Hematopoietic multipotent progenitor cell treated with erythropoietin and hydrocortisone succinate and interleukin-3 and kit ligand, for 4 days (in vitro differentiated cells): ENCODE measurements at regions not wholly inside any gene's neighbourhood (a gene's known extent, or its start where the extent isn't known, plus 50 kb on each side); places are given as distances from the start of the nearest gene placed in this dataset.
"Not testable (repeated sequence)": the region's sequence is repeated elsewhere in the genome, so short reads cannot be mapped to it uniquely, and the experiment has no call there.

Source experiments
- DNase-seq: peaks from one replicate; pipeline ENCODE4 v3.0.0-alpha.2; 2015

GRCh38 chr9:104276709-104277245, 182.7 kb downstream of the SMC2 start:
- DNase-seq, result no peak

- DNase-seq, result no peak
Observed at GRCh38 chr9:104278929-104279496, 184.9 kb downstream of the SMC2 start.

GRCh38 chr9:104279535-104280177, 185.5 kb downstream of the SMC2 start:
- DNase-seq, result no peak

- DNase-seq, result no peak
Observed at GRCh38 chr9:104280178-104280560, 186.1 kb downstream of the SMC2 start.

- DNase-seq, result no peak
Observed at GRCh38 chr9:104280711-104281110, 186.6 kb downstream of the SMC2 start.

GRCh38 chr9:104286187-104286586, 192.1 kb downstream of the SMC2 start:
- no peak for DNase-seq

- no peak for DNase-seq
Observed at GRCh38 chr9:104286799-104287198, 192.7 kb downstream of the SMC2 start.

- no peak for DNase-seq
Observed at GRCh38 chr9:104287253-104287878, 193.3 kb downstream of the SMC2 start.

- no peak for DNase-seq
Observed at GRCh38 chr9:104293877-104294276, 199.8 kb downstream of the SMC2 start.

GRCh38 chr9:104300124-104300523, 203.9 kb upstream of the OR13F1 start:
- DNase-seq, result no peak

- no peak for DNase-seq
Observed at GRCh38 chr9:104301755-104302154, 202.3 kb upstream of the OR13F1 start.

- no peak for DNase-seq
Observed at GRCh38 chr9:104302775-104303174, 201.3 kb upstream of the OR13F1 start.

GRCh38 chr9:104304925-104305324, 199.1 kb upstream of the OR13F1 start:
- no peak for DNase-seq

- no peak for DNase-seq
Observed at GRCh38 chr9:104313396-104314110, 190.5 kb upstream of the OR13F1 start.

GRCh38 chr9:104316201-104317009, 187.7 kb upstream of the OR13F1 start:
- not testable (repeated sequence) for DNase-seq

- DNase-seq, result no peak
Observed at GRCh38 chr9:104319198-104319597, 184.9 kb upstream of the OR13F1 start.

- no peak for DNase-seq
Observed at GRCh38 chr9:104319685-104320084, 184.4 kb upstream of the OR13F1 start.

- DNase-seq, result no peak
Observed at GRCh38 chr9:104322596-104322995, 181.5 kb upstream of the OR13F1 start.

GRCh38 chr9:104323967-104324694, 179.9 kb upstream of the OR13F1 start:
- not testable (repeated sequence) for DNase-seq

- DNase-seq, result no peak
Observed at GRCh38 chr9:104326912-104327311, 177.2 kb upstream of the OR13F1 start.

GRCh38 chr9:104329245-104329644, 174.8 kb upstream of the OR13F1 start:
- DNase-seq, result no peak

- no peak for DNase-seq
Observed at GRCh38 chr9:104330841-104331240, 173.2 kb upstream of the OR13F1 start.
